ENCODE measurements at regions not wholly inside any gene's neighbourhood (a gene's known extent, or its start where the extent isn't known, plus 50 kb on each side); places are given as distances from the start of the nearest gene placed in this dataset.

- no peaks in the 10 kb centered on the region for H3K9me3 ChIP-seq
- H3K27me3 ChIP-seq, result no peaks in the 10 kb centered on the region
- H3K36me3 ChIP-seq, result no peaks in the 10 kb centered on the region
- peaks cover 17 to 18% of the 10 kb centered on the region in 2 experiments for H3K4me1 ChIP-seq (ENCODE audit: control insufficient read depth in 1 of 2, insufficient read depth in 1 of 2, low read depth in 1 of 2, low read length in 1 of 2)
- peak overlapping the region in 1 of 2 experiments; percentile 7 for H3K4me3 ChIP-seq (ENCODE audit: low read depth in 1 of 2, low read length in 1 of 2)
- no peak for TF ChIP-seq CTCF (IDR thresholded peaks at IDR 0.05)
- peak overlapping the region; percentile 69 for H3K27ac ChIP-seq
These were observed 75.3 kb downstream of the SC5D start for GRCh38 chr11:121367844-121368225.

- no peak for TF ChIP-seq CTCF (IDR thresholded peaks at IDR 0.05)
- Histone ChIP-seq H3K4me3 (ENCODE audit: low read depth in 1 of 2, low read length in 1 of 2) (no peak overlapping the region), H3K9me3 (no peaks in the 10 kb centered on the region), H3K27ac (no peak overlapping the region), H3K27me3 (no peaks in the 10 kb centered on the region), H3K36me3 (no peaks in the 10 kb centered on the region), H3K4me1 (ENCODE audit: control insufficient read depth in 1 of 2, insufficient read depth in 1 of 2, low read depth in 1 of 2, low read length in 1 of 2) (peaks cover 25 to 26% of the 10 kb centered on the region in 2 experiments)
These were observed 76.0 kb downstream of the SC5D start for GRCh38 chr11:121368364-121369240.

GRCh38 chr11:121369366-121369765 lies 76.8 kb downstream of the SC5D start:
- TF ChIP-seq CTCF (IDR thresholded peaks at IDR 0.05), result no peak
- Histone ChIP-seq H3K4me3 (ENCODE audit: low read depth in 1 of 2, low read length in 1 of 2) (no peak overlapping the region), H3K9me3 (no peaks in the 10 kb centered on the region), H3K27ac (no peak overlapping the region), H3K27me3 (no peaks in the 10 kb centered on the region), H3K36me3 (no peaks in the 10 kb centered on the region), H3K4me1 (ENCODE audit: control insufficient read depth in 1 of 2, insufficient read depth in 1 of 2, low read depth in 1 of 2, low read length in 1 of 2) (peaks cover 32 to 34% of the 10 kb centered on the region in 2 experiments)

GRCh38 chr11:121372028-121372427 lies 79.5 kb downstream of the SC5D start:
- Histone ChIP-seq H3K4me1 (ENCODE audit: control insufficient read depth in 1 of 2, insufficient read depth in 1 of 2, low read depth in 1 of 2, low read length in 1 of 2) (peaks cover 43 to 52% of the 10 kb centered on the region in 2 experiments), H3K36me3 (no peaks in the 10 kb centered on the region), H3K4me3 (ENCODE audit: low read depth in 1 of 2, low read length in 1 of 2) (no peak overlapping the region), H3K27ac (no peak overlapping the region), H3K27me3 (no peaks in the 10 kb centered on the region), H3K9me3 (no peaks in the 10 kb centered on the region)
- TF ChIP-seq CTCF (IDR thresholded peaks at IDR 0.05), result no peak

GRCh38 chr11:121372671-121373429 lies 79.3 kb upstream of the SORL1 start:
- TF ChIP-seq CTCF (IDR thresholded peaks at IDR 0.05), result no peak
- Histone ChIP-seq H3K36me3 (no peaks in the 10 kb centered on the region), H3K4me1 (ENCODE audit: control insufficient read depth in 1 of 2, insufficient read depth in 1 of 2, low read depth in 1 of 2, low read length in 1 of 2) (peaks cover 35 to 44% of the 10 kb centered on the region in 2 experiments), H3K27me3 (no peaks in the 10 kb centered on the region), H3K9me3 (no peaks in the 10 kb centered on the region), H3K4me3 (ENCODE audit: low read depth in 1 of 2, low read length in 1 of 2) (no peak overlapping the region), H3K27ac (peak overlapping the region; percentile 71)
